Activated B cell treated with CpG ODN at 0.5 μM for 24 hours (primary cell): ENCODE measurements at regions not wholly inside any gene's neighbourhood (a gene's known extent, or its start where the extent isn't known, plus 50 kb on each side); places are given as distances from the start of the nearest gene placed in this dataset.

Source experiments
- ATAC-seq: fragments of 200-7000 bp; cut with Tn5 transposase; one replicate; pipeline ENCODE4 v1.10.0; 2021; ENCODE audit warnings: low read depth, mild to moderate bottlenecking, moderate library complexity
- CTCF ChIA-PET: fragments of 350-600 bp; sonication (Branson Sonifier 250); formaldehyde crosslinking; loops from one replicate; lab custom pipeline; 2021; ENCODE audit warnings: antibody characterized with exemption; lab: Charles Lee
- POLR2A ChIA-PET: fragments of 350-600 bp; sonication (Branson Sonifier 250); formaldehyde crosslinking; loops from one replicate; lab custom pipeline; 2021; ENCODE audit warnings: antibody characterized with exemption; lab: Charles Lee
- DNase-seq: peaks from one replicate; pipeline ENCODE4 v3.0.0; 2022
- H3K27ac Mint-ChIP-seq: one replicate; pipeline ENCODE4 v1.8.0; 2020; ENCODE audit warnings: mixed read lengths
- H3K27me3 Mint-ChIP-seq: one replicate; pipeline ENCODE4 v1.8.0; 2021; ENCODE audit warnings: mixed read lengths
- H3K36me3 Mint-ChIP-seq: one replicate; pipeline ENCODE4 v1.8.0; 2021; ENCODE audit warnings: low read depth, mixed read lengths
- H3K4me1 Mint-ChIP-seq: one replicate; pipeline ENCODE4 v1.8.0; 2021; ENCODE audit warnings: mixed read lengths
- H3K4me3 Mint-ChIP-seq: one replicate; pipeline ENCODE4 v1.8.0; 2020; ENCODE audit warnings: mild to moderate bottlenecking, mixed read lengths
- H3K9me3 Mint-ChIP-seq: one replicate; pipeline ENCODE4 v1.8.0; 2020; ENCODE audit warnings: mixed read lengths
- intact Hi-C: fragments of 100-400 bp; cut with micrococcal nuclease; formaldehyde crosslinking; loops from one replicate; pipeline ENCODE4 v1.15.1; 2024
- TF ChIP-seq, protein P1 (sequence below): fragments of 200-600 bp; IDR thresholded peaks from one replicate; pipeline ENCODE4 v1.8.0; 2022; ENCODE audit warnings: antibody characterized with exemption, mild to moderate bottlenecking

DNA sequence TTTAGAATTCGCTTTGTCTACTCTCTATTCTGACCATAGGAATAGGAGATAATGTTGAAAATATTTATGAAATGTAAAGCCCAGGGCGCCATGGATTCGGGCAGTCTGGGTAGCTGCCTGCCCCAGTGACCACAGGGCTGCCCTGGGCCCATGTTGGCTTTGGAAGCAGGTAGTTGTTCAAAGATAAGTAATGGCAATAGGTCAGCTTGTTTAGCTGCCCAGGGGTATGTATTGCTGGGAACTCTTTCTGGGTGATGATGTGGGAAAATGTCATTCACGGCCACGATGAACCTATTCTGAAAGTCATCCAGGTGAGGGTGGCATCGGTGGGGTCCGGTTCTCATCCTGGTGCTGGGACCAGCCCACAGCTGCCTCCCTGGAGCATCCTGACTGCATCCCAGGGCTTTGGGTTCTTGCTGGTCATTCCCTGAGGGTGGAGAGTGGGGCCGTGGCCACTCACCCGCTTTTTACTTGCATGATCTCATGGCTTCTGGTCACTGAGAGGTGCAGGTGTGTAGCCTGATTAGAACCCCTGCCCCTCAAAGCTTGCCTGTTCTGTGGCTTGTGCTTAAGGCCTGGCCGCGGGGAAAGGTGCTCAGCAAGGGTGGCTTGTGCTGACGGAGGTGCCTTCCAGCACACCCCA, 102.8 kb downstream of the ERMARD start:
- ATAC-seq (no peak), DNase-seq (peak; percentile 7)
- H3K4me1 Mint-ChIP-seq, result no peaks in the 10 kb centered on the region
- H3K9me3 Mint-ChIP-seq, result peaks cover 11% of the 10 kb centered on the region
- CTCF ChIA-PET, result no interaction called here
- TF ChIP-seq, protein P1, sequence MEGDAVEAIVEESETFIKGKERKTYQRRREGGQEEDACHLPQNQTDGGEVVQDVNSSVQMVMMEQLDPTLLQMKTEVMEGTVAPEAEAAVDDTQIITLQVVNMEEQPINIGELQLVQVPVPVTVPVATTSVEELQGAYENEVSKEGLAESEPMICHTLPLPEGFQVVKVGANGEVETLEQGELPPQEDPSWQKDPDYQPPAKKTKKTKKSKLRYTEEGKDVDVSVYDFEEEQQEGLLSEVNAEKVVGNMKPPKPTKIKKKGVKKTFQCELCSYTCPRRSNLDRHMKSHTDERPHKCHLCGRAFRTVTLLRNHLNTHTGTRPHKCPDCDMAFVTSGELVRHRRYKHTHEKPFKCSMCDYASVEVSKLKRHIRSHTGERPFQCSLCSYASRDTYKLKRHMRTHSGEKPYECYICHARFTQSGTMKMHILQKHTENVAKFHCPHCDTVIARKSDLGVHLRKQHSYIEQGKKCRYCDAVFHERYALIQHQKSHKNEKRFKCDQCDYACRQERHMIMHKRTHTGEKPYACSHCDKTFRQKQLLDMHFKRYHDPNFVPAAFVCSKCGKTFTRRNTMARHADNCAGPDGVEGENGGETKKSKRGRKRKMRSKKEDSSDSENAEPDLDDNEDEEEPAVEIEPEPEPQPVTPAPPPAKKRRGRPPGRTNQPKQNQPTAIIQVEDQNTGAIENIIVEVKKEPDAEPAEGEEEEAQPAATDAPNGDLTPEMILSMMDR, result no peak
- H3K27ac Mint-ChIP-seq, result no peak overlapping the region
- no peaks in the 10 kb centered on the region for H3K36me3 Mint-ChIP-seq
- intact Hi-C loops, result no loop called here
- POLR2A ChIA-PET, result no interaction called here
- no peak overlapping the region for H3K4me3 Mint-ChIP-seq
- no peaks in the 10 kb centered on the region for H3K27me3 Mint-ChIP-seq

DNA sequence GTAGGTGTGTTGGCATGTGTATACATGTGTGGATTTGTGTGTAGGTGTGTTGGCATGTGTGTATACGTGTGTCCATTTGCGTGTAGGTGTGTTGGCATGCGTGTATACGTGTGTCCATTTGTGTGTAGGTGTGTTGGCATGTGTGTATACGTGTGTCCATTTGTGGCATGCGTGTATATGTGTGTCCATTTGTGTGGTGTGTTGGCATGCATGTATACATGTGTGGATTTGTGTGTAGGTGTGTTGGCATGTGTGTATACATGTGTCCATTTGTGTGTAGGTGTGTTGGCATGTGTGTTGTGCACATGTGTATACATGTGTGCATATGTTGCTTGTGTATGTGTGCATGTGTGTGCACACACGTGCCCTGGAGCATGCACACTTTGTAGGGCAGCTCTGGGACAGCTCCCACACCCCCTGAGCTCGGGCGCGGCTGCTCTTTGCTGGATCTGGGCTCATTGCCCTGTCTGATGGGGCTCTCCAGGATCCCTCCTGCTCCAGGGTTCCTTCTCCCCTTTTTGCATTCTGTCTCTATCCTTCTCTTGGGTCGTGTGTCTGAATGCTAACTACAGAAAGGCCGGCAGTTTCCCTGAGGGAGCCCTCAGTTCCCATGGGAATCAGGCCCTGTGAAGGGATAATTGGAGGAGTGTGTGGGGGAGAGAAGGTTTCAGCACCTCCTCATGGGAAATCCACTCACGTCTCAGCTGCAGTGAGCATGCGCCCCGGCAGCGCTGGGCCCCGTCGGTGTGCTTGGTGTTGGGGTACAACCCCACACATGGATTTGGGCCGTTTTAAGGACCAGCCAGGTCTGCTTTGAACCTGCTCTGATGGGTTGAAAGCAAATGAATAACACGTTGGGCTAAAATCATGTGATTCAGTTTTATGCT, 102.0 kb downstream of the ERMARD start:
- ChIA-PET POLR2A (no interaction called here), CTCF (no interaction called here)
- peaks cover 11% of the 10 kb centered on the region for H3K9me3 Mint-ChIP-seq
- H3K27ac Mint-ChIP-seq, result no peak overlapping the region
- H3K27me3 Mint-ChIP-seq, result no peaks in the 10 kb centered on the region
- H3K4me3 Mint-ChIP-seq, result no peak overlapping the region
- intact Hi-C loops, result no loop called here
- H3K36me3 Mint-ChIP-seq, result no peaks in the 10 kb centered on the region
- TF ChIP-seq, protein P1, result no peak
- no peak for ATAC-seq
- DNase-seq, result no peak
- no peaks in the 10 kb centered on the region for H3K4me1 Mint-ChIP-seq

DNA sequence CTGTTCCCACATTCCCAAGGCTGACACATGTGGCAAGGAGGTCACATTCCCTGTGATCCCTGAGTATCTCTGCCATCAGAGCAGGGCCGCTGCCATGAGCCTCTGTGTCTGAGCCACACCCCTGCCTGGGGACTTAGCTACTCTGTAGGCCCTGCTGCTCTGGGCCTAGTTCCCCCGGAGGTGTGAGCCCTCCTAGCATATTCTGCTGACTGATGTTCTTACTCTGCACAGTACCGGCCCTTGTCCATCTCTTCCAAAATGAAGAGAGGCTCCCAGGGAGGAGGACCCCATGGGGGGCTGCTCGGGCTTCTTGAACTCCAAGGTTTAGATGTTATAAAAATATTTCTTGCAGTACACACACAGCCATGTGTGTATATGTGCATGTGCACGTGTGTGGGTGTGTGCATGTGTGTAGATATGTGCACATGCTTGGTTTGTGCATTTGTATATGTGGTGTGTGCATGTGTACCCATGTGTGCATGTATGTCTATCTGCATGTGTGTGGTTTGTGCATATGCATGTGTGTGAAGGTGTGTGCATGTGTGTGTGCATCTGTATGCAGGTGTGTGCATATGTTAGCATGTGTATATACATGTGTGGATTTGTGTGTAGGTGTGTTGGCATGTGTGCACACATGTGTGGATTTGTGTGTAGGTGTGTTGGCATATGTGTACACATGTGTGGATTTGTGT, 101.2 kb downstream of the ERMARD start:
- no peak overlapping the region for H3K27ac Mint-ChIP-seq

DNA sequence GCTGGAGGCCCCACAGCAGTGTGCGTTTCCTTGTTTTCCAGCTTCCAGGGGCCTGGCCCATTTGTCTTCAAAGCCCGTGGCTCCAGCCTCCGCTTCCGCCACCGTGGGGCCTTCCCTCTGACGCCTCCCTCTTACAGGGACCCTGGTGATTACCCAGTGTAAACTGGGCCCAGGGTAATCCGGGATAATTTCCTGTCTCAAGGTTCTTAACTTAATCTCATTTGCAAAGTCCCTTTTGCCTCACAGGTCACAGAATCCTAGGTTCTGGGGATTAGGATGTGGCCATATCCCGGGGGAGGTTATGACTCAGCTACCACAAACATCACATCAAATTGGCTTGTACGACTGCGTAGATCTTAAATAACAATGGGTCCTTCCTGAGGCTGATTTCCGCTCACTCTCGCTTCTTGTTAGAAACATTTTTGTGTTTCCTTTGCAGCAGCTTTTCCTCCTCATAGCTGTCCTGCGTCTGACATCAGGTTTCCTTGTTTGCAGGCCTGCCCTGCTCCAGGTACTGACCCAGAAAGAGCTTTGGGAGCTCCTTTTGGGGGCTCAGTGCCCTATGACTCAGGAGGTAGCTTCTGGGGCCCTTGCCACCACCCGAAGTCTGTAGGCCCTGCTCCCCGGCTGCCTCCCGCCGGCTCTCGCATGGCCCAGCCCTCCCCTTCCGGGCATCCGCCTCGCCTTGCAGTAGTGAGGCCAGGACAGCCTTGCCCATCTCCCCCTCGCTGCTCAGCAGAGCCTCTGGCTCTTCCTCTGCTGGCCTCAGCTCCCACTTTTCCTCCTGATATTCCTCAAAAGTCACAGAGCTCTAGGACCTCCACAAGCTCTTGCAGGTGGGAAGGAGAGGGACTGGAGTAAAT, 100.5 kb downstream of the ERMARD start:
- H3K27me3 Mint-ChIP-seq, result no peaks in the 10 kb centered on the region
- DNase-seq (peak; percentile 5), ATAC-seq (no peak)
- intact Hi-C loops, result no loop called here
- no peak overlapping the region for H3K4me3 Mint-ChIP-seq
- no peak overlapping the region for H3K27ac Mint-ChIP-seq
- ChIA-PET POLR2A (no interaction called here), CTCF (no interaction called here)
- no peaks in the 10 kb centered on the region for H3K36me3 Mint-ChIP-seq
- TF ChIP-seq, protein P1, result no peak
- H3K9me3 Mint-ChIP-seq, result peaks cover 5% of the 10 kb centered on the region
- H3K4me1 Mint-ChIP-seq, result no peaks in the 10 kb centered on the region

More for the DNA sequence above, 101.2 kb downstream of the ERMARD start:
- ATAC-seq, result no peak
- CTCF ChIA-PET, result no interaction called here
- TF ChIP-seq, protein P1, result no peak
- Mint-ChIP-seq H3K27me3 (no peaks in the 10 kb centered on the region), H3K9me3 (peaks cover 8% of the 10 kb centered on the region), H3K4me1 (no peaks in the 10 kb centered on the region), H3K4me3 (no peak overlapping the region), H3K36me3 (no peaks in the 10 kb centered on the region)
- intact Hi-C loops, result no loop called here
- peak; percentile 4 for DNase-seq
- POLR2A ChIA-PET, result no interaction called here
